Tibial nerve (tissue), 4 donors: ENCODE measurements at regions not wholly inside any gene's neighbourhood (a gene's known extent, or its start where the extent isn't known, plus 50 kb on each side); places are given as distances from the start of the nearest gene placed in this dataset.

Experiments
- EP300 ChIP-seq, 2 donors: sonication (generic); formaldehyde crosslinking; IDR thresholded peaks; one replicate each; pipeline ENCODE4 v1.6.1; 2017; ENCODE audit warnings: antibody characterized with exemption in 2 of 2, mild to moderate bottlenecking in 1 of 2
- POLR2A ChIP-seq, 2 donors: fragments of 450-650 bp; IDR thresholded peaks; one replicate each; pipeline ENCODE4 v1.6.1; 2017; ENCODE audit warnings: antibody characterized with exemption in 2 of 2, mild to moderate bottlenecking in 2 of 2, moderate library complexity in 2 of 2
- TF ChIP-seq, protein P1 (sequence below), 5 experiments: fragments of 200-600 bp in 3 of 5; fragments of 450-650 bp in 2 of 5; sonication (generic) in 3 of 5; IDR thresholded peaks; one replicate each; pipeline ENCODE4 v1.5.1; 2016 to 2019; ENCODE audit warnings: antibody characterized with exemption in 5 of 5, mild to moderate bottlenecking in 3 of 5, moderate library complexity in 2 of 5

DNA sequence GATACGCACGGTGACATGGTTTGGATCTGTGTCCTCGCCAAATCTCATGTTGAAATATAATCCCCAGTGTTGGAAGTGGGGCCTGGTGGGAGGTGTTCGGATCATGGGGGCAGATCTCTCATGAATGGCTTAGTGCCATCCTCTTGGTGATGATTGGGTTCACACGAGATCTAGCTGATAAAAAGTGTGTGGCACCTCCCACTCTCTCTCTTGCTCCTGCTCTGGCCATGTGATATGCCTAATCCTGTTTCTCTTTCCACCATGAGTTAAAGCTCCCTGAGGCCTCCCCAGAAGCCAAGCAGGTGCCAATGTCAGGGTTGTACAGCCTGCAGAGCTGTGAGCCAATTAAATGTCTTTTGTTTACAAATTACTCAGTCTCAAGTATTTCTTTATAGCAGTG lies 303.1 kb upstream of the PLET1 start:
- TF ChIP-seq, protein P1, sequence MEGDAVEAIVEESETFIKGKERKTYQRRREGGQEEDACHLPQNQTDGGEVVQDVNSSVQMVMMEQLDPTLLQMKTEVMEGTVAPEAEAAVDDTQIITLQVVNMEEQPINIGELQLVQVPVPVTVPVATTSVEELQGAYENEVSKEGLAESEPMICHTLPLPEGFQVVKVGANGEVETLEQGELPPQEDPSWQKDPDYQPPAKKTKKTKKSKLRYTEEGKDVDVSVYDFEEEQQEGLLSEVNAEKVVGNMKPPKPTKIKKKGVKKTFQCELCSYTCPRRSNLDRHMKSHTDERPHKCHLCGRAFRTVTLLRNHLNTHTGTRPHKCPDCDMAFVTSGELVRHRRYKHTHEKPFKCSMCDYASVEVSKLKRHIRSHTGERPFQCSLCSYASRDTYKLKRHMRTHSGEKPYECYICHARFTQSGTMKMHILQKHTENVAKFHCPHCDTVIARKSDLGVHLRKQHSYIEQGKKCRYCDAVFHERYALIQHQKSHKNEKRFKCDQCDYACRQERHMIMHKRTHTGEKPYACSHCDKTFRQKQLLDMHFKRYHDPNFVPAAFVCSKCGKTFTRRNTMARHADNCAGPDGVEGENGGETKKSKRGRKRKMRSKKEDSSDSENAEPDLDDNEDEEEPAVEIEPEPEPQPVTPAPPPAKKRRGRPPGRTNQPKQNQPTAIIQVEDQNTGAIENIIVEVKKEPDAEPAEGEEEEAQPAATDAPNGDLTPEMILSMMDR (IDR thresholded peaks at IDR 0.05): no peak
- TF ChIP-seq POLR2A (IDR thresholded peaks at IDR 0.05) (no peak), EP300 (IDR thresholded peaks at IDR 0.05) (no peak)
